GM12878 (cell line): ENCODE measurements at regions not wholly inside any gene's neighbourhood (a gene's known extent, or its start where the extent isn't known, plus 50 kb on each side); places are given as distances from the start of the nearest gene placed in this dataset.

Experiments
- ATAC-seq: fragments of 200-7000 bp; cut with Tn5 transposase; 3 replicates; pipeline ENCODE4 v1.9.1; 2020; ENCODE audit warnings: mild to moderate bottlenecking, moderate library complexity
- BruUV-seq: library from RNA; stranded (reverse); fragments of 400-500 nt; replicated peaks from 2 replicates; lab custom pipeline; 2021; lab: Mats Ljungman, UMichigan
- CTCF ChIA-PET: fragments of 300-600 bp; sonication (Branson Sonifier 250); formaldehyde crosslinking; extraction: SDS; loops from one replicate; lab custom pipeline; 2021; ENCODE audit warnings: inconsistent platforms; lab: Yijun Ruan, JAX
- POLR2A ChIA-PET: fragments of 350-600 bp; formaldehyde crosslinking; extraction: SDS; loops from one replicate; lab custom pipeline; 2021; ENCODE audit warnings: inconsistent platforms; lab: Charles Lee
- RAD21 ChIA-PET: fragments of 300-600 bp; sonication (Branson Sonifier 250); formaldehyde crosslinking; loops from one replicate; lab custom pipeline; 2023; ENCODE audit warnings: antibody characterized with exemption; ENCODE audit not compliant: unreplicated experiment; lab: Charles Lee
- SMC1A ChIA-PET: fragments of 300-600 bp; sonication (Branson Sonifier 250); formaldehyde crosslinking; loops from one replicate; lab custom pipeline; 2023; ENCODE audit not compliant: unreplicated experiment, uncharacterized antibody; lab: Charles Lee
- DNase-seq: peaks from one replicate; pipeline ENCODE4 v3.0.0-alpha.2; 2011; ENCODE audit warnings: low read depth, low spot score
- FAIRE-seq: peaks from 3 replicates; lab custom pipeline; 2011; peaks lifted over from hg19 to GRCh38; lab: Jason Lieb, UNC
- H2AFZ ChIP-seq: 2 replicates; pipeline ENCODE4 v1.6.0; 2011; ENCODE audit warnings: low read depth, low read length, control low read depth; ENCODE audit not compliant: control insufficient read depth
- H3K27ac ChIP-seq: 2 replicates; pipeline ENCODE4 v1.5.1; 2011; ENCODE audit warnings: control low read depth; ENCODE audit not compliant: control insufficient read depth, insufficient read depth
- H3K27me3 ChIP-seq, 2 experiments: replicated peaks in 1 of 2; 2 replicates each; pipeline versions ENCODE4 v1.6.0 to v1.6.1; 2011; ENCODE audit warnings: low read length in 1 of 2; ENCODE audit not compliant: control insufficient read depth in 2 of 2, insufficient read depth in 2 of 2
- H3K36me3 ChIP-seq, 2 experiments: 2 replicates each; pipeline ENCODE4 v1.5.1; 2011; ENCODE audit warnings: low read length in 1 of 2; ENCODE audit not compliant: control insufficient read depth in 2 of 2, insufficient read depth in 2 of 2
- H3K4me1 ChIP-seq: 2 replicates; pipeline ENCODE4 v1.6.1; 2011; ENCODE audit warnings: mild to moderate bottlenecking, low read length, moderate library complexity, mixed read lengths; ENCODE audit not compliant: control insufficient read depth, insufficient read depth
- H3K4me2 ChIP-seq: 2 replicates; pipeline ENCODE4 v1.6.0; 2011; ENCODE audit warnings: control low read depth; ENCODE audit not compliant: control insufficient read depth, insufficient read depth
- H3K4me3 ChIP-seq: fragments of 200-600 bp; sonication (generic); 2 replicates; pipeline ENCODE4 v1.5.1; 2016
- H3K79me2 ChIP-seq: 2 replicates; pipeline ENCODE4 v1.6.0; 2011; ENCODE audit warnings: low read length; ENCODE audit not compliant: control insufficient read depth, insufficient read depth
- H3K9ac ChIP-seq: 2 replicates; pipeline ENCODE4 v1.8.0; 2011; ENCODE audit warnings: low read length, control low read depth, mixed read lengths; ENCODE audit not compliant: control insufficient read depth, insufficient read depth
- H3K9me3 ChIP-seq: replicated peaks from 3 replicates; pipeline ENCODE4 v1.5.1; 2011; ENCODE audit warnings: mild to moderate bottlenecking, low read length; ENCODE audit not compliant: control insufficient read depth, insufficient read depth
- H4K20me1 ChIP-seq: 2 replicates; pipeline ENCODE4 v1.6.0; 2011; ENCODE audit not compliant: control insufficient read depth, insufficient read depth
- BCL11A ChIP-seq: IDR thresholded peaks from 2 replicates; pipeline ENCODE4 v1.6.1; 2011; ENCODE audit warnings: low read depth, low read length
- BHLHE40 ChIP-seq, 2 experiments: fragments of 450-650 bp in 1 of 2; IDR thresholded peaks; 2 replicates each; pipeline ENCODE4 v1.6.1; 2011 to 2017; ENCODE audit warnings: low read depth in 2 of 2, borderline replicate concordance in 1 of 2, improper control_type of control experiment in 1 of 2, low read length in 1 of 2, mild to moderate bottlenecking in 1 of 2
- EED ChIP-seq: sonication (generic); IDR thresholded peaks from 2 replicates; pipeline ENCODE4 v1.6.1; 2016; ENCODE audit warnings: antibody characterized with exemption, low read depth
- IKZF2 ChIP-seq, 2 experiments: fragments of 450-650 bp; IDR thresholded peaks; 2 replicates each; pipeline ENCODE4 v1.6.1; 2017; ENCODE audit warnings: mild to moderate bottlenecking in 2 of 2, moderate library complexity in 2 of 2
- JUNB ChIP-seq: IDR thresholded peaks from 2 replicates; pipeline ENCODE4 v1.6.1; 2016; ENCODE audit warnings: antibody characterized with exemption, mild to moderate bottlenecking
- NFIC ChIP-seq: IDR thresholded peaks from 2 replicates; pipeline ENCODE4 v1.6.1; 2012; ENCODE audit warnings: low read depth, mild to moderate bottlenecking, inconsistent platforms, low read length, moderate library complexity
- ZBTB33 ChIP-seq: fragments of 450-650 bp; IDR thresholded peaks from 2 replicates; pipeline ENCODE4 v1.6.1; 2017; ENCODE audit warnings: mild to moderate bottlenecking
- WGBS: methylation state at CpG from one replicate; pipeline ENCODE4 v1.1.6; 2016; ENCODE audit warnings: low lambda C conversion rate; ENCODE audit not compliant: insufficient replicate concordance, insufficient coverage; ENCODE audit errors: missing lambda C conversion rate; 5-methylcytosine and 5-hydroxymethylcytosine counted together
- in situ Hi-C: fragments of 300-500 bp; cut with MboI; formaldehyde crosslinking; loops from 9 replicates; pipeline ENCODE4 v1.14.3; 2018; ENCODE audit warnings: mixed read lengths
- intact Hi-C: fragments of 100-400 bp; cut with micrococcal nuclease; formaldehyde crosslinking; loops from one replicate; pipeline ENCODE4 v1.14.2; 2022; ENCODE audit not compliant: unreplicated experiment
- TF ChIP-seq, protein P1 (sequence below): IDR thresholded peaks from 2 replicates; pipeline ENCODE4 v1.6.1; 2012; ENCODE audit warnings: low read length, inconsistent platforms

DNA sequence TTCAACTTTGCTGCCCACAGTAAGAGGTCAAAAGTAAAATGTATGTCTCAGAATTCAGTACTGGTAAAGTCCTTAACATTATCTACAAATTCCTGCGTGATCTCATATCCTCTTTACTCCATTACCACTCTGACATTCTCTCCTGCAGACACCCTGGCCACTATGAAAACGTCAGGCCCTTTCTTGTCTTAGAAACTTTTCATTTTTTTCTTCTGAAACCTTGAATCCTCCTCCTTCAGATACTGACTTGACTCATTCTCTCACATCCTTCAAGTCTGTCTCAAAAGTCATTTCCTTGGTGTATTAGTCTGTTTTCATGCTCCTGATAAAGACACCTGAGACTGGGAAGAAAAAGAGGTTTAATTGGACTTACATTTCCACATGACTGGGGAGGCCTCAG, 262.3 kb downstream of the POU4F1 start:
- BruUV-seq, result no TSS peak
- no peak overlapping the region for H3K4me2 ChIP-seq
- no peaks in the 10 kb centered on the region for H4K20me1 ChIP-seq
- CTCF ChIA-PET, result no interaction called here
- in situ Hi-C loops, result no loop called here
- no peaks in the 10 kb centered on the region for H3K79me2 ChIP-seq
- intact Hi-C loops, result no loop called here
- H3K9me3 ChIP-seq, result no peaks in the 10 kb centered on the region
- H3K36me3 ChIP-seq, result no peaks in the 10 kb centered on the region
- POLR2A ChIA-PET, result no interaction called here
- ATAC-seq (peak; percentile 81), DNase-seq (no peak), FAIRE-seq (no peak)
- no peak overlapping the region for H3K4me3 ChIP-seq
- H3K4me1 ChIP-seq, result no peaks in the 10 kb centered on the region
- TF ChIP-seq NFIC, result peak; percentile 51; the same call in 1 of the 2 replicates
- TF ChIP-seq EED, result 0 out of 2 replicates have a peak, but pooled peaks have one; percentile 18
- TF ChIP-seq JUNB, result peak; percentile 71
- TF ChIP-seq BCL11A, result 0 out of 2 replicates have a peak, but pooled peaks have one; percentile 15
- peak; percentile 35 to 45; a peak in 3 of 4 replicates for TF ChIP-seq IKZF2 (IDR thresholded peaks at IDR 0.05)
- TF ChIP-seq BHLHE40 (IDR thresholded peaks at IDR 0.05; ENCODE audit: borderline replicate concordance in 1 of 2, low read depth in 2 of 2, low read length in 1 of 2), result no peak
- TF ChIP-seq, protein P1, sequence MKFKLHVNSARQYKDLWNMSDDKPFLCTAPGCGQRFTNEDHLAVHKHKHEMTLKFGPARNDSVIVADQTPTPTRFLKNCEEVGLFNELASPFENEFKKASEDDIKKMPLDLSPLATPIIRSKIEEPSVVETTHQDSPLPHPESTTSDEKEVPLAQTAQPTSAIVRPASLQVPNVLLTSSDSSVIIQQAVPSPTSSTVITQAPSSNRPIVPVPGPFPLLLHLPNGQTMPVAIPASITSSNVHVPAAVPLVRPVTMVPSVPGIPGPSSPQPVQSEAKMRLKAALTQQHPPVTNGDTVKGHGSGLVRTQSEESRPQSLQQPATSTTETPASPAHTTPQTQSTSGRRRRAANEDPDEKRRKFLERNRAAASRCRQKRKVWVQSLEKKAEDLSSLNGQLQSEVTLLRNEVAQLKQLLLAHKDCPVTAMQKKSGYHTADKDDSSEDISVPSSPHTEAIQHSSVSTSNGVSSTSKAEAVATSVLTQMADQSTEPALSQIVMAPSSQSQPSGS, result 0 out of 2 replicates have a peak, but pooled peaks have one; percentile 34
- no peak for TF ChIP-seq ZBTB33
- H2AFZ ChIP-seq, result no peak overlapping the region
- WGBS, result 19% methylated on average over 2 of the region's 2 CpGs
- H3K27ac ChIP-seq, result no peak overlapping the region
- no peak overlapping the region for H3K9ac ChIP-seq
- RAD21 ChIA-PET, result no interaction called here
- SMC1A ChIA-PET, result no interaction called here
- H3K27me3 ChIP-seq, result no peaks in the 10 kb centered on the region
